GM12892 (cell line): ENCODE measurements at regions not wholly inside any gene's neighbourhood (a gene's known extent, or its start where the extent isn't known, plus 50 kb on each side); places are given as distances from the start of the nearest gene placed in this dataset.

Experiments used
- POLR2A ChIP-seq: IDR thresholded peaks from 2 replicates; pipeline ENCODE4 v1.6.1; 2011; ENCODE audit warnings: low read depth, low read length, control low read depth
- POLR2AphosphoS5 ChIP-seq: IDR thresholded peaks from 2 replicates; pipeline ENCODE4 v1.6.1; 2011; ENCODE audit warnings: low read depth, low read length, control low read depth

DNA sequence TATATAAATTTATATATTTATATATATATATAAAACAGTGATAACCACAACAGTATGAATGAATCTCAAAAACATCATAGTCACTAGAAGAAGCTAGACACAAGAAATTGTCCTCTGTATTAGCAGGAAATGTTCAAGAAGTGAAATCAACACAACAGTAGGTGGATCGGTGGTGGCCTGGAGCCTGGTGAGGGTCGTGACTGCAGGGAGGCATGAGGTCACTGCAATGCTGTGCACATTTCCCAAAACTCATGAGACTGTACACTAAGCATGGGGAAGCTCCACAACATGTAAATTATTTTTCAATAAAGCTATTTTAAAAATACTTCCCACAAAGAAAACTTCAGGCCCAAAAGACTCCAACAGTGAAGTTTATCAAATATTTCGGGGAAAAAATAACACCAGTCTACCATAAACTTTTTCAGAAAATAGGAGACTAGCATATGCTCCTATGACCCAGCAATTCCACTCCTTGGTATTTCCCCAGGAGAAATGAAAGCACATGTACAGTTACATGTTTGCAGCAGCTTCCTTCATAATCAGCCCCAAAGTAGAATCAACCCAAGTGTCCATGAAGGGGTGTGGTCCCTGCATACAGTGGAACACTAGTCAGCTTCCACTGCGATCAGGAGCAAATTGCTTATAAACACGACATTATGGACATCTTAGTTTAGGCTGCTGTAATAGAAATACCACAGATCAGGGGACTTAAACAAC, 144.2 kb downstream of the TBXT start:
- TF ChIP-seq POLR2A (no peak), POLR2AphosphoS5 (no peak)
